ENCODE measurements at regions not wholly inside any gene's neighbourhood (a gene's known extent, or its start where the extent isn't known, plus 50 kb on each side); places are given as distances from the start of the nearest gene placed in this dataset.
"Not testable (repeated sequence)": the region's sequence is repeated elsewhere in the genome, so short reads cannot be mapped to it uniquely, and the experiment has no call there.

DNA sequence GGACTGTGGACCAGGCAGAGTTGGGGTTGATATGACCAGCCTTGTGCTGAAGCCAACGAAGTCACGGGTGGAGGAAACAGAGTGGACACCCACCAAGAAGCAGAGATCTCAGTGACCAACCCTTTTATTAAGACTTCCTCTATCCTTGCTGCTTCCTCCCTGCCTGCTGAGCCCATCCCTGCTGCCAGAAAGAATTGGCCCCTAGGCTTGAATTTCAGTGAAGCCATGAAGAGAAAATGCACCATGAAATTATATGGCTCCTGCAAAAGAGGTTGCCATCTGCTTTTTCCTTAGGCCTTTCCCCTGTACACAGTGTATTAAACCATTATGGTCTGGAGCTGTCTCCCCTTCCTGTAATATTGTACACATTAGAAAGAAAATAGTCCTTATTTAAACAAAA, 246.7 kb downstream of the HS3ST3B1 start:
- no peak for DNase-seq (ENCODE audit: low spot score)

DNA sequence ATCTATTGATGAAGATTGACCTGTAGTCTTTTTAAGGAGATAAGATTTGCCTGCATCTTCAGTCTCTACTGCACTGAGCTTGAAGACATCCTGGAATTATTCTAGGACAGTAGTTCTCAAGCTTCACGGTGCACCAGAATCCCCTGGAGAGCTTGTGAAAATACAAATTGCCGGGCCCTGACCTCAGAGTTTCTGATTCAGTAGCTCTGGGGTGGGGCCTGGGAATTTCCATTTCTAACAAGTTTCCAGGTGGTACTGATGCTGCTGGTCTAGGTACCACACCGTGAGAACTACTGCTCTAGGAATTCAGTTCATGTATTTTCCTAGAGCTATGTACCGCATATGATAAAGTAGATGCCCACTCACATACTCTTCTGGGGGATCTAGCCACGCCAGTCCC, 246.1 kb downstream of the HS3ST3B1 start:
- no peak for DNase-seq (ENCODE audit: low spot score)

DNA sequence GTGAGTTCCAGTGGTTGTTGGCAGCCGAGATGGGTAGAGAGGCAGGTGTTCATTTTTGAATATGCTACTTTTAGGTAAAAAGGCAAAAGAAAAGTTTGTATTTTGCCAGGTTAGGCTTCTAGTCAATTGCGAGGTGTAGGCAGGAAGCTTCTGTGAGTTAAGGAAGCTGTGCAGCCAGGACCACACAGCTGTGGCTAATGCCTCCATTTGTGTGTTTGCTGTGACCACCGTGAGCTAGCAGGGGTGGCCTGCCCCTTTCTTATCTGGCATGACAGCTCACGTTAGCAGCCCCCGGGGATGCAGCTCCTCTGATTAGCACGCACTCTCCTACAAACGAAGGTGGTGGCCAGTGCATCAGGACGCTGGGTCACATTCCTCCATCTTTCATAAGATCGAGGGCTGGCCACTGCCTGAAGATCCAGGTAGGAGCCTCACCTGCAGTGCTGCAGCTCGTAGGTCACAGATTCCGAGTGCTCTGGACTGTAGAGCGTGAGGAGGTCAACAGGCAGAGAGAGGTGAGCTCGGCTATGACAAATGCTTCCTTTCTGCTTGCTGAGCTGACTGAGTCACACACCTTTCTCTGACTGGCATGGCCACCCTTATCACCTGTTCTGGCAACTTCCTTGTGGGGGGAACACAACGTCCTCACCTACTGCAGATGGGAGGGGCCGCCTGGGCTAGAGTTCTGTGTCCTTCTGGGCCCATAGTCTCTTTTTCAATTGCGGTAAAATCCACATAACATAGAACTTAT, 244.4 kb downstream of the HS3ST3B1 start:
- no peak for DNase-seq (ENCODE audit: low spot score)

DNA sequence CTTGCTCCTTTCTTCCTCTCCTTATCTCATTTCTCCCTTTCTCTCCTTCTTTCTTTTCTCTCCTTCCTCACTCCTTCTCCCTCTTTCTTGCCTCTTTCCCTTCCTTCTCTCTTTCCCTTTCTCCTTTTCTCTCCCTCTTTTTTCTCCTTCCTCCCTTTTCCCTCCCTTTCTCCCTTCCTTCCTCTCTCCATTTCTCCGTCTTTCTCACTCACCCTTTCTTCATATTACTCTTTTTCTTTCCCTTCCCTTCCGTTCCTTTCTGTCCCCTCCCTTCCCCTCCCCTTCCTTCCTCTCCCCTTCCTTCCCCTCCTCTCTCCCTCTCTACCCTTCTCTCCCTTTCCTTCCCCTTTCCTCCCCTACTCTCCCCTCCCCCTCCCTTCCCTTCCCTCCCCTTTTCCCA, 240.8 kb downstream of the HS3ST3B1 start:
- no peak for DNase-seq (ENCODE audit: low spot score)

DNA sequence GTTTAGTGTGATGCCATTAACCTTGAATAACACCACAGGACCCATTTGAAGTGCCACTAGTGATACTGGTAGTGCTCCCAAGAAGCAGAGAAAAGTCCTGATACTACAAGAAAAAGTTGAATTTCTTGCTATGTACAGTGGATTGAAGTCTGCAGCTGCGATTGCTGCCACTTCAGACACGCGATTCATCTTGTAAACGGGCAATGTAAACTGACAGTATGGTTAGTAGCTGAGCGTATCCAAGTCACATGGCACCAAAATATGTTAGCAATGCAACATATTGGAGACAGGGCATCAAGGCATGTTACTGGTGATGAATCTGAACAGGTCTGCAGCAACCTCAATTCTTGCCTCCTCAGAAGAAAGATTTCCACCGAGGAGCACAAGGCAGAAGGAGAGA, 238.9 kb downstream of the HS3ST3B1 start:
- no peak for DNase-seq (ENCODE audit: low spot score)

DNA sequence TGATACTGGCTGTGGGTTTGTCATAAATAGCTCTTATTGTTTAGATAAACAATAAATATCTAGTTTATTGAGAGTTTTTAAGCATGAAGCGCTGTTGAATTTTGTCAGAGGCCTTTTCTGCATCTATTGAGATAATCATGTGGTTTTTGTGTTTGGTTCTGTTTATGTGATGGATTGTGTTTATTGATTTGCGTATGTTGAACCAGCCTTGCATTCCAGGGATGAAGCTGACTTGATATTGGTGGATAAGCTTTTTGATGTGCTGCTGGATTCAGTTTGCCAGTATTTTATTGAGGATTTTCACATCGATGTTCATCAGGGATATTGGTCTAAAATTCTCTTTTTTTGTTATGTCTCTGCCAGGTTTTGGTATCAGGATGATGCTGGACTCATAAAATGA, 231.4 kb downstream of the HS3ST3B1 start:
- not testable (repeated sequence) for DNase-seq (ENCODE audit: low spot score)

DNA sequence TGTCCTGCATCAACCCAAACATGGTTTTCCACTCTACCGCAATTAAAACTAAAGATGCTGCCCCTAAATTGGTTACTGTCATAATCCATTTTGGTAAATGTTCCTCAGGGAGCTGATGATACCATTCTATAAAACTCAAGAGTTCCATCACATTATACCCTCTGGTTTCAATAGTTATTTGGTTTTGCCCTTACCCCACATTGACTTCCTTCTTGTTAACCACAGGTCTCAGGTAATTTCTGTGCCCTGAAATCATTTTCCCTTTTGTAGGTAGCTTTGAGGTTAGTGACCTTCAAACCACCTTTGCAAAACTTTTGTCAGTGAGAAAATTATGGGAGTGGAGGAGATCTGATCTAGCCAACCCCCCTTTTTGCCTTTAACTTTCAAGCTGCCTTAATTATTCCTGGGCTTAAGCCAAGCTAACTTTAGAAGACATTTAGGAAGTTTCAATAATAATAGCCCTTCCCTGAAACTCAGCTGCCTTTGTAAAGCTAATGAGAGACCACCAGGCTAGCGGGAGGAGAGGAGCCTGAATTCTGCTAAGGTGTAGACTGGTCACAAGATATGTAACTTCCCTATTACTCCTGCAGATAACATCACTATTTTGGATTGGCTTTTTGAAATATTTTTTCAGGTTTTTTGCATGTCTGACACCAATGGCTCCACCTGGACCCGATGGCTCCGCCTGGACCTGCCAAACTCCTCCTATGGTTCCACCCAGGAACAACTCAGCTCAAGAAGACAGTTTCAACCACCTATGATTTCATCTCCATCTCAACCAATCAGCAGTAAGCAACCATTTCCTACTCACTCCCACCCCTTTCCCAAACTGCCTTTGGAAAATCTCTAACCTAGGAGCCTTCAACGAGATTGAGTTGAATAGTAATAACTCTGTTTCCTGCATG, 224.9 kb downstream of the HS3ST3B1 start:
- no peak for DNase-seq (ENCODE audit: low spot score)

DNA sequence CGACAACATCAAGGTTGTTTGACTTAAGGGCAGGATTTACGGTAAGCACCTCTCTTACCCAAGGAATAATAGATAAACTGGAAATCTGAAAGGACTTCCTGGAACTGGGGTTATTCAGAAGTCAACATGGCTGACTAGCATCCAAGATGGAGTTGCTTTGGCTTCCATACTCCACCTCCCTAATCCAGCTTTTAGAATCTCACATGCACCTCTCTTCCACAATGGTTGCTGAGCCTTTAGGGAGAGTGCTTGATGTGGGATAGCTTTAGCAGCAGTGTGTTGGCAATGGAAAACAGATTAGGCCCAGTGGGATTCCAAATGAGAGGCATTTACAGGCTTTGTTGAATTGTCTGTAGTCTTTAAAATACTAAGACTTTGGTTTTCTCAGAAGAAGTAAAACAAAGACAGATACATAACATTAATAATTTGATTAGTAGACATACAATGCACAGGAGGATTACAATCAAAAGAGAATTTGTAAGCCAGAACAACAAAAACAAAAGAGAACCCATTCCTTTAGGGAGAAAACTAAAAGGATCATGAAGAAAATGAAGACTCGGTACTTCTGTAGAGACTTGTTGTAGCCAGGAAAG, 222.0 kb downstream of the HS3ST3B1 start:
- DNase-seq (ENCODE audit: low spot score), result no peak

DNA sequence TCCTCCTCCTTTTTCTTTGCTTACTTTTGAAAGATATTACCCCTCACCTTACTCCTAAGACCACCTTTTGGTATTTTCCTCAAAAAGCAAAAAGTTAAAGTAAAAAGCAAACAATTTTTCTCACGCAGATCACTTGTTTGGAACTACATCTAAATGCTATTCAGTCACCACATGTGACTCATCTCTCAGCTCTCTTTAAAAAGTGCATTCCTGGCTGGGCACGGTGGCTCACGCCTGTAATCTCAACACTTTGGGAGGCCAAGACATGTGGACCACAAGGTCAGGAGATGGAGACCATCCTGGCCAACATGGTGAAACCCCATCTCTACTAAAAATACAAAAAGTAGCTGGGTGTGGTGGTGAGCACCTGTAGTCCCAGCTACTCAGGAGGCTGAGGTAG, 218.0 kb downstream of the HS3ST3B1 start:
- DNase-seq (ENCODE audit: low spot score), result peak; percentile 22

DNA sequence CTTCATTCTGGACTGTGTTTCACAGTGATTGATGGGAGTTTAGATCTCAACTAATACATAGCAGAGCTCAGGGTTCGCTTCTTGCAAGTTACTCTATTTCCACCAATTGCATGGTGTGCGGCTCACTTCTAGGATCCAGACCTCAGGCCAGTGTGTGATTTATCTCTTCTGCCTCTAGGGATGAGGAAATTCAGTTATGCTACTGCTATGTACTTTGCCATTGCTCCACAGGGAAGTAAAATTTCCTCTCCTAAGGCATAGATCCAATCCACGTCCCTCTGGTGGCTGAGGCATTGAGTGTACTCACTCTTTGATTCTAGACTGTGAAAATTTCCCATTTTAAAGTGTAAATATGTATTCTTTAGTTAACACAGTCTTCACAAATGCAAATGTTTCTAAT, 214.1 kb downstream of the HS3ST3B1 start:
- DNase-seq (ENCODE audit: low spot score), result peak; percentile 9

DNA sequence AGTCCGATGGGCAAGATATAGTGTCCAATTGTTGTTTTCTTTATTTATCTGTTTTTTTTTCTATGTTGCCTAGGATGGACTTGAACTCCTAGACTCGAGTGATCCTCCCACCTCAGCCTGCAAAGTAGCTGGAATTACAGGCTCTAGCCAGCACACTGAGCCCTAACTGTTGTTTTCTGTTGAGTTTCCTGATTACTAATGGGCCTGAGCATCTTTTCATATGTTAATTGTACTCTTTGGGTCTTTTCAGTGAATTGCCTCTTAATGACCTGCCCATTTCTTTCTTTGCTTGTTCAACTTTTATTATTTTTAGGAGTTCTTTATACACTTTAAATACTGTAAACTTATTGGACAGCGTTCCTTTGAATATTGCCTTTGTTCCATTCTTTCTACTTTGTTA, 213.0 kb downstream of the HS3ST3B1 start:
- DNase-seq (ENCODE audit: low spot score), result no peak

DNA sequence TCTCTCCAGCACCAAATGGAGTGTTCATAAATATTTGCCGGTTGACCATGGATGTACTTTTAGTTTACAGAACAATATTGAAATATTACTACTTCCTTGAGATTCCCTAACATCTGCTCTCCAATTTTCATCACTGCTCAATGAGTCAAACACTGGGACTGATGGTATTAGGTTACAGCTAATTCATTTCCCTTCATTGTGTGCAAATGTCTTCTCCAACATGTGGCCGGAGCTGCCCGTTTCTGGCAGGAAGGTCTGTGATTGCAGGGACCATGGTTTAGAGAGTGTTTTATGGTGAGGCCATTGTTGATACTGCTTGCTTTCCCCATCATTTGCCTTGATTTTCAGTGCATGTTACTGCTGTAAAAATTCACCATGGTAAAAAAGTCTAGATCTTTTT, 209.3 kb downstream of the HS3ST3B1 start:
- DNase-seq (ENCODE audit: low spot score), result peak; percentile 67

DNA sequence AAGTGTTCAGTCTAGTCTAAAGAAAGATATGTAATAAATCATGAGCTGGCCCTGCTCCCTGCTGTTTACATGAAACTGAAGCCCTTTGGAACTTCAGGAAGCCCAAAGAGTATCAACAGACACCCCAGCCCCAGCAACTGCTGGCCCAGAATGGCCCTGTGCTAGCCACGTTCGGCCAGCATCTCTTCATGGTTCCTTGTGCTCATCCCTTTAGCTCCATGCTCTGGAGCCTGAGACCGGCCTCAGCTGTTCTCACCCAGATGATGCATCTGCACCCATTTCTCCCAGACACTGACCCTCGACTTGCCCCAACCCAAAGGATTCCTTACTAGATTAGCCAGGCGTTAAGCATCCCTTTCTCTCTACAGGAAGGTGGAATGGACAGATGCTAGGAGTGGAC, 207.3 kb downstream of the HS3ST3B1 start:
- DNase-seq (ENCODE audit: low spot score), result no peak

DNA sequence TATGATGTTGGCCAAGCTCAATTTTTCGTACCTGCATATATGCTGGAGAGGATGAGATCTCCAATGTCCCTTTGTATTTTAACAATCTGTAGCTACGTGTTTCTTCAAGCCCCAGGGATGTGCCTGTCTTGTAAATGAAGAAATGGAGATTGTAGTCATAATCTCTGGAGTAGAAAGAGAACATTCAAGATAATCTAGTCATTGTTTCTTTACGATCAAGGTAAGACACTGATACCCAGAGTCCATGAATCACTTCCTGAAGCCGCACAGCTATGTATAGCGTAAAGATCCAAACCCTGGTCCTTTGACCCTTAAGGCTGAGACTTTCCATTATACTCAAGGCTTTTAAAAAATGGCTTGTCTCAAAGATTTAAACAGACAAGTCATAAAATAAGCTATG, 205.5 kb downstream of the HS3ST3B1 start:
- no peak for DNase-seq (ENCODE audit: low spot score)

DNA sequence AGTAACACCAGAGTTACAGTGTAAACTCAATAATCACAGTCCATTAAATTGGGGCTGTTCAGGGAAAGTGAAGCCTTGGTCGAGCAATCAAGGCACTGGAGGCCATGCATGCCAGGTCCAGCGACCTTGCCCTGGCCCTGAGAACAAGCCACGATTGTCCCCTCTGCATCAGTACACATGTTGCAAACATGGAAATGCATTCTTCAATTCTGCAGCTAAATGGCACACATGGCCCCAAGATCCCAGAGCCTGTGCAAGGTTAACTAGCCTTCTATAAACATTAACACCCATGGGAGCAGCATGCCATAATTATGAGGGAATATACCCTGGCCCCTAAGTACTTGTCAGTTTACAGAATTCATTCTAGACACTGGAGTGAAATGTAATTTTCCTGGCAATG, 204.7 kb downstream of the HS3ST3B1 start:
- no peak for DNase-seq (ENCODE audit: low spot score)

DNA sequence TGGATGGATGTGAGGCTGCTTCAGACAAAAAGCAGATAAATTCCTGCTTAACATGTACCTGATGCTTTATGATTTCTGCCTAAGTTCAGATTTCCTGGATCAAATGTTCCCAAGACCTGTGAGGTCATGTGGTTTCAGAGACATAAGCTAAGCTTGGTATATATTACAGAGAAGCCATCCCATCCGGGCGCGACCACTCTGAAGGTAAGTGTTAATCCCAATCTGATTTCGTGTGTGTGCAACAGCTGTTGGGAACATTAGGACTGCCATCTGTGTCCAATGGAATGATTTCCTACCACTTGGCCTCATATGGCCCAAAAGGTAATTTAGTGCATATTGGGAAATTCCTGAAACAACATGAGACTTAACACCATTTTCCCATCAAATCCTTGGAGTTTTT, 199.1 kb downstream of the HS3ST3B1 start:
- no peak for DNase-seq (ENCODE audit: low spot score)

DNA sequence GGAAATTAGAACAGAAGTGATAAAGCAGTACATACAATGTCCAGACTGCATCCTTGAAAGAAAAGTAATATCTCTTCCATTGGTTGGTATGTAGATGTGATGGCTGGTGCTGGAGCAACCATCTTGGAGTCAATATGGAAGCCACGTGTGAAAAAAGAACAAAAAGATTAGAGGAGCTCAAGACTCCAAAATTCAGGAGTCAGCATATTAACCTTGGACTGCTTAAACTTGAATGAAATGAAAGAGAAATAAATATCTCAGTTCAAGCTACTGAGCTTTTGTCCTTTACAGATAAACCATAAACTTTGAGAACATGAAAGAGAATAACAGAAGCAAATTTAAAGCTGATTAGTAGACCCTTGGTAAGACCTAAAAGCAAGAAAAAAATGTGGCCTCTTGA, 197.9 kb downstream of the HS3ST3B1 start:
- no peak for DNase-seq (ENCODE audit: low spot score)

DNA sequence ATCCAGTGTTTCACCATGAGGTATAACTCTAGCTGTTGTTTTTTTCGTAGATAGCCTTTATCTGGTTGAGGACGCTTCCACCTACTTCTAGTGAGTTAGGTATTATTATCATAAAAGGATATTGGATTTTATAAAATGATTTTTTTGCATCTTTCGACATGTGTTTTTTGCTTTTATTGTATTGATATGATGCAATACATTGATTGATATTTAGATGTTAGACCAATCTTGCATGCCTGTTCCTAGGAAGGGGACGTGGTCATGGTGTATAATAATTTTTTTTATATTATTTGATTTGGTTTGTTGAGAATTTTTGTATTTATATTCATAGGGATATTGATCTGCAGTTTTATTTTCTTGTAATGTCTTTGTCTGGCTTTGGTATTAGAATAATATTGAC, 193.3 kb downstream of the HS3ST3B1 start:
- no peak for DNase-seq (ENCODE audit: low spot score)

DNA sequence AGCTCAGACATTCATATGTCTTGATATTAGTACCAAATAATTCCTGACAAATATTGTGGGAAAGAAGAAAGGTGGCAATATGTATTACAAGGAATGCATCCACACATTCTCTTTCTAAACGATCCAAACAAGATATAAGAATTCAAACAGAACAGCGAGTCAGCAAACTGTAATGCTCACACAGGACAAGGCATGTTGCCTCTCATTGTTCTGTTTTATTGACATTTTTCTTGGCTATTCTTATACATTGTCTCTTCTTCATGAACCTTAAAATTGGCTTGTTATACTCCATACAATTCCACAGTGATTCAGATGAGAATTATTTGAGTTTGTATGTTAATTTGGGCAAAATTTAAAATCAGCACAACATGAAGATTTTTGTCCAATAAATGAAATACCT, 189.1 kb downstream of the HS3ST3B1 start:
- DNase-seq (ENCODE audit: low spot score), result no peak

DNA sequence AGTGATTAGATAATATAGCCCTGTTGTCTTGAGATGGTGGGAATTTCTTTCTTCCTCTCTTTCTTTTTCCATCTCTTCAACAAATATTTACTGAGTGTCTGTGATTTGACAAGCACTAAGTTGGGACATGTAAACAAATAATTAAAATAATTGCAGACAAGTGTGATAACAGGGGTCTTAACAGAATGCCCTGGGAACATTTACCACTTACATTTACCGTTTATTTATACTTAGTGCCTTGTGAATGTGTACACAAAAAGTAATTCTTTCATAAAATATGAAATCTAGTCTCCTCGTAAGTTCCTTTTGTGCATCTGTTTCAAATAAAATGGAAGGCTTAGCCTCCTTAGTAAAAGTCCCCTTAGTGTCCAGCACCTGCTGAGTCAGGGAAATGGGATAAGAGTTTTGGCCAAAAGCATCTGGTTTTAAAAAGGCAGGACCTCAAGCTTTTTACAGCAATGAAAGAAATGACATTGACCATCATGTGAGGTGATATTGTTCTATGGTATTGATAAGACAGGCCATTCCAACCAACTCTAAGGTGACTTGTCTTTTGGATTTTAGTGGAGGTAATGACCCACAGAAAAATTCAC, 188.2 kb downstream of the HS3ST3B1 start:
- DNase-seq (ENCODE audit: low spot score), result no peak

DNA sequence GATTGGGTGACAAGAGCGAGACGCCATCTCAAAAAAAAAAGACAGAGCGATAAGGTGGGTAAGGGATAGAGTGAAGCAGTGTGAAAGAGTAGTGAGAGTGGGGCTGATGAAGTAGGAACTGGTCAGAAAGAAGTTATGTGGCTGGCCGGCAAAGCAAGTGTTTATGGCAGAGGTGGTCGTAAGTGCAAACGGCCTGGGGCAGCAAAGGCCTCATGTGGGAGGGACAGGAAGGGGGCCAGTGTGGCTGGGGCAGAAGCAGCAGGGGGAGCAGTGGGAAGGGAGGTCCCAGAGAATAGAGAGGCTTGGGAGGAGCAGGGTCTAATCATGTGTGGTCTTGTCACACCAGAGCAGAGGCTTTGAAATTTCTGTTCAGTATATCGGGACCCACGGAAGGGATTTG, 186.2 kb downstream of the HS3ST3B1 start:
- no peak for DNase-seq (ENCODE audit: low spot score)

DNA sequence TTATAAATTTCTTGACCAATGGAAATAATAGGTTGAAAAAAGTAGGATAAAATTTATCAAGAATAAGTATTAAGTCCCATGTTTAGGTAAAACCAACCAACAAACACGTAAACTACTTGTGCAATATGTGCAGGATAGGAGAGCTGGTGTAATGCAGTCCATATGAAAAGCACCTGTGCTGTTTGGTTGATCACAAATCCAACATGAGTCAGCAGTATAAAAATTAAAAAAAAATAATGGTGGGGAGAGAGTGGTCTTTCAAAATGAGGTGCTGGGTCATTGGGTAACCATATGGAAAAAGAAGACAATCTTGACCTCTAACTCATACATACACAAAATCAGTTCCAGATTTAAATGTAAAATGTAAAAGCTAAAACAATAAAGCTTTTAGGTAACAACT, 181.8 kb downstream of the HS3ST3B1 start:
- no peak for DNase-seq (ENCODE audit: low spot score)

DNA sequence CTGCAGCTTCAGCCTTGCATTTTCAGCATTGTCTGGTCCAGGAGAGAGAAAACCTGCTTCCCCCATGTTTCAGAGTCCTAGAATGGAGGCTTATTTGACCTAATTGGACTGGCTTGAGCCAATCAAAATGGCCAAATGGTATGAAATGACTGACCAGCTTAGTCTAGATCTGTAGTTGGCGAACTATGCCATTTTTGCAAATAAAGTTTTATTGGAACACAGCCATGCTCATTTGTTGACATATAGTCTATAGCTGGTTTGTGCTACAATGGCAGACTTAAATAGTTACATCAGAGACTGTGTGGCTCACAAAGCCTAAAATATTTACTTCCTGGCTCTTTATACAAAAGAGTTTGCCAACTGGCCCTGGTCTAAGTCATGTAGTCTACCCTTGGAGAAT, 180.8 kb downstream of the HS3ST3B1 start:
- DNase-seq (ENCODE audit: low spot score), result no peak

All from GM03348 (cell line).